Vagina (tissue), 2 donors: ENCODE measurements at regions not wholly inside any gene's neighbourhood (a gene's known extent, or its start where the extent isn't known, plus 50 kb on each side); places are given as distances from the start of the nearest gene placed in this dataset.

Experiments
- CTCF ChIP-seq, 3 experiments: fragments of 450-650 bp in 2 of 3; fragments of 200-600 bp in 1 of 3; sonication (generic) in 1 of 3; IDR thresholded peaks; one replicate each; pipeline ENCODE4 v1.5.1; 2017 to 2019; ENCODE audit warnings: antibody characterized with exemption in 3 of 3, mild to moderate bottlenecking in 2 of 3, moderate library complexity in 2 of 3
- POLR2A ChIP-seq, 2 donors: fragments of 450-650 bp; IDR thresholded peaks; one replicate each; pipeline ENCODE4 v1.6.1; 2017; ENCODE audit warnings: antibody characterized with exemption in 2 of 2, mild to moderate bottlenecking in 2 of 2, moderate library complexity in 2 of 2
- POLR2AphosphoS5 ChIP-seq, 2 donors: sonication (generic); formaldehyde crosslinking; IDR thresholded peaks; one replicate each; pipeline ENCODE4 v1.9.0; 2017; ENCODE audit warnings: antibody characterized with exemption in 2 of 2, mild to moderate bottlenecking in 2 of 2, low read depth in 1 of 2; ENCODE audit not compliant: insufficient read depth in 1 of 2

DNA sequence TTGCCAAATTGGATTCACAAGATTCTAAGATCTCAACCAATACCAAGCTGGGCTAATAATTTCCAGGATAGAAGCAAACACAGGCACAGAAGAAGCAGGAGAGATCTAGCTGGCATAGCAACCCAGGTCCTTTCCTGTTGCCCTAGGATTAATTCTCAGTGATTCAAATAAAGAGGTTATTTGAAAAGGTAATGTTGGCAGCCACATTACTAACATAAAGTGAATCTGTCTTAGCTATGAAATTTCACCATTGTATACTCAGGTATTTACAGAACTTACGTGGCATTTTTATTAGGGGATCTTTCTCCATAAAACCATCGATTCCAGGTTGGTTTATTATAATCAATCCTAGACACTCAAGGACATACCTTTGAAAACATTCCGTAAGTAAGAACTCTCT, 379.3 kb upstream of the POM121L12 start:
- no peak for TF ChIP-seq POLR2A (IDR thresholded peaks at IDR 0.05)
- no peak for TF ChIP-seq POLR2AphosphoS5 (IDR thresholded peaks at IDR 0.05; ENCODE audit: insufficient read depth in 1 of 2, low read depth in 1 of 2)
- TF ChIP-seq CTCF (IDR thresholded peaks at IDR 0.05) = no peak
